Peyer's patch (tissue), 4 donors: ENCODE measurements at regions not wholly inside any gene's neighbourhood (a gene's known extent, or its start where the extent isn't known, plus 50 kb on each side); places are given as distances from the start of the nearest gene placed in this dataset.

Experiments used
- CTCF ChIP-seq, 6 experiments: fragments of 450-650 bp in 4 of 6; fragments of 200-600 bp in 2 of 6; sonication (generic) in 1 of 6; IDR thresholded peaks; one replicate each; pipeline ENCODE4 v1.5.1; 2017 to 2019; ENCODE audit warnings: antibody characterized with exemption in 6 of 6, mild to moderate bottlenecking in 3 of 6, moderate library complexity in 1 of 6
- POLR2A ChIP-seq, 2 donors: fragments of 450-650 bp; IDR thresholded peaks; one replicate each; pipeline ENCODE4 v1.5.1; 2017; ENCODE audit warnings: antibody characterized with exemption in 2 of 2, mild to moderate bottlenecking in 2 of 2, moderate library complexity in 2 of 2

DNA sequence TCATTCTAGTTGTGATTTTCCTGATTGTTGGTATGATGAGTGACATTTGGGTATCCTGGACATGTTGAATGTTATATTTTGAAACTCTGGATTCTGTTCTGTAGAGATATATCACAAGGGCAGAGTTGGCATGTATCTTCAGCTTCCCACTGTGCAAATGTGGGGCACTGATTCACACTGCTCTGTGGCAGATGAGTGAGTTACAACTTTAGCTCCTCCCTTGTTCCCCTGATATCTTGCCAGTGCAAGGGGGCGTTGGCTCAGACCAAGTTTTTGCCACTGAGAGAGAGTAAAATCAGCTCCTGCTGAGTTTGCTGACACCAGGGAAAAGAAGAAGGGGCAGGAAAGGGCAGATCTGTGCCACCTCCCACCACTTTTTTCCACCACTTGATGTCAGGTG lies 199.6 kb upstream of the MMADHC start:
- TF ChIP-seq POLR2A (IDR thresholded peaks at IDR 0.05): no peak
- TF ChIP-seq CTCF (IDR thresholded peaks at IDR 0.05): no peak
